Loucy (cell line): ENCODE measurements at regions not wholly inside any gene's neighbourhood (a gene's known extent, or its start where the extent isn't known, plus 50 kb on each side); places are given as distances from the start of the nearest gene placed in this dataset.

ENCODE experiments used
- CTCF ChIP-seq: fragments of 200-600 bp; sonication (generic); conservative IDR thresholded peaks from 2 replicates; pipeline ENCODE4 v1.5.1; 2014; ENCODE audit warnings: mild to moderate bottlenecking, antibody characterized with exemption, low read length
- EZH2phosphoT487 ChIP-seq: fragments of 200-600 bp; IDR thresholded peaks from 2 replicates; pipeline ENCODE4 v1.6.1; 2018; ENCODE audit warnings: antibody characterized with exemption, mild to moderate bottlenecking, moderate library complexity, borderline replicate concordance

- TF ChIP-seq CTCF (no peak), EZH2phosphoT487 (no peak)
Observed at GRCh38 chr2:61636686-61637085, 98.5 kb upstream of the XPO1 start.
